K562 (cell line): ENCODE measurements at regions not wholly inside any gene's neighbourhood (a gene's known extent, or its start where the extent isn't known, plus 50 kb on each side); places are given as distances from the start of the nearest gene placed in this dataset.

Experiments
- HDAC2 ChIP-seq: fragments of 450-650 bp; IDR thresholded peaks from 2 replicates; pipeline ENCODE4 v1.6.1; 2016; ENCODE audit warnings: mild to moderate bottlenecking
- KAT8 ChIP-seq: fragments of 450-650 bp; IDR thresholded peaks from 2 replicates; pipeline ENCODE4 v1.6.1; 2016; ENCODE audit warnings: low read depth, mild to moderate bottlenecking
- KDM1A ChIP-seq, 2 experiments: fragments of 450-650 bp; IDR thresholded peaks; 2 replicates each; pipeline ENCODE4 v1.6.1; 2016; ENCODE audit warnings: mild to moderate bottlenecking in 2 of 2
- PTBP1 ChIP-seq: fragments of 200-400 bp; formaldehyde crosslinking; IDR thresholded peaks from 2 replicates; pipeline ENCODE4 v1.6.1; 2017; ENCODE audit warnings: low read depth, low read length
- RAD21 ChIP-seq, 2 experiments: fragments of 250-450 bp in 1 of 2; fragments of 450-650 bp in 1 of 2; sonication (Bioruptor Pico) in 1 of 2; formaldehyde crosslinking in 1 of 2; IDR thresholded peaks in 1 of 2; conservative IDR thresholded peaks in 1 of 2; 2 replicates each; pipeline versions ENCODE4 v1.4.0 to v1.8.0; 2020 to 2022; ENCODE audit warnings: mild to moderate bottlenecking in 2 of 2, moderate library complexity in 1 of 2
- SNIP1 ChIP-seq: fragments of 450-650 bp; IDR thresholded peaks from 2 replicates; pipeline ENCODE4 v1.7.1; 2017; ENCODE audit warnings: low read depth, mild to moderate bottlenecking
- ZNF408 ChIP-seq: fragments of 250-450 bp; sonication (Bioruptor Pico); IDR thresholded peaks from 2 replicates; pipeline ENCODE4 v1.4.0; 2020; ENCODE audit warnings: low read depth, mild to moderate bottlenecking, moderate library complexity
- ZNF668 ChIP-seq: fragments of 250-450 bp; sonication (Bioruptor Pico); IDR thresholded peaks from 2 replicates; pipeline ENCODE4 v1.8.0; 2022; ENCODE audit warnings: mild to moderate bottlenecking, inconsistent platforms
- ZNF778 ChIP-seq: fragments of 450-650 bp; formaldehyde crosslinking; IDR thresholded peaks from 2 replicates; pipeline ENCODE4 v1.4.0; 2020; ENCODE audit warnings: mild to moderate bottlenecking, moderate library complexity
- TF ChIP-seq, protein P1 (sequence below): sonication (generic); formaldehyde crosslinking; IDR thresholded peaks from 2 replicates; pipeline ENCODE4 v1.4.0; 2020; ENCODE audit warnings: mild to moderate bottlenecking, missing genetic modification reagents
- TF ChIP-seq, protein P2 (sequence below): sonication (generic); formaldehyde crosslinking; IDR thresholded peaks from 2 replicates; pipeline ENCODE4 v1.8.1; 2022; ENCODE audit warnings: missing genetic modification reagents
- TF ChIP-seq, protein P3 (sequence below): fragments of 450-650 bp; IDR thresholded peaks from 2 replicates; pipeline ENCODE4 v1.6.1; 2016; ENCODE audit warnings: antibody characterized with exemption
- TF ChIP-seq, protein P4 (sequence below): sonication (generic); formaldehyde crosslinking; IDR thresholded peaks from 2 replicates; pipeline ENCODE4 v1.8.0; 2022; ENCODE audit warnings: mild to moderate bottlenecking, low read depth, missing genetic modification reagents
- TF ChIP-seq, protein P5 (sequence below): IDR thresholded peaks from 2 replicates; pipeline ENCODE4 v1.6.1; 2014; ENCODE audit warnings: antibody characterized with exemption

DNA sequence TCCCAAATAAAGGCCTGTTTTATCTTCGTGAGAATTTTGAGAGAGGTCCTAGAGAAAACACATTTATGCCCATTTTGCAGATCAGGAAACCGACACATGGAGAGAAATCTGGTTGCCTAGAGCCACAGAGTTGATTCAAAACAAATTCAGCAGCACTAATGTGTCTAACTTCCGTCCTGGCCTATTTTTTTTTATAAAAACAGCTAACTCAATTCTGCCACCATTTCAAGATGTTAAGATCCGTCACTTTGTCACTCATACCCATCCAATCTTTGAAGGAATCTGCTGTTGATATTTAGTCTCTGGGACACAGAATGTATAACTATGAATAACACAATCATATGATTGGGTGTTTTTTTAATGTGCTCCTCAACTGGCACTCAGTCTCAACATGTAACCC is 611.1 kb upstream of the ARID1B start:
- TF ChIP-seq SNIP1, result no peak
- no peak for TF ChIP-seq ZNF668 (CRISPR knock-in tag)
- TF ChIP-seq, protein P1, sequence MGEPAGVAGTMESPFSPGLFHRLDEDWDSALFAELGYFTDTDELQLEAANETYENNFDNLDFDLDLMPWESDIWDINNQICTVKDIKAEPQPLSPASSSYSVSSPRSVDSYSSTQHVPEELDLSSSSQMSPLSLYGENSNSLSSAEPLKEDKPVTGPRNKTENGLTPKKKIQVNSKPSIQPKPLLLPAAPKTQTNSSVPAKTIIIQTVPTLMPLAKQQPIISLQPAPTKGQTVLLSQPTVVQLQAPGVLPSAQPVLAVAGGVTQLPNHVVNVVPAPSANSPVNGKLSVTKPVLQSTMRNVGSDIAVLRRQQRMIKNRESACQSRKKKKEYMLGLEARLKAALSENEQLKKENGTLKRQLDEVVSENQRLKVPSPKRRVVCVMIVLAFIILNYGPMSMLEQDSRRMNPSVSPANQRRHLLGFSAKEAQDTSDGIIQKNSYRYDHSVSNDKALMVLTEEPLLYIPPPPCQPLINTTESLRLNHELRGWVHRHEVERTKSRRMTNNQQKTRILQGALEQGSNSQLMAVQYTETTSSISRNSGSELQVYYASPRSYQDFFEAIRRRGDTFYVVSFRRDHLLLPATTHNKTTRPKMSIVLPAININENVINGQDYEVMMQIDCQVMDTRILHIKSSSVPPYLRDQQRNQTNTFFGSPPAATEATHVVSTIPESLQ (CRISPR knock-in tag), result no peak
- TF ChIP-seq, protein P2, sequence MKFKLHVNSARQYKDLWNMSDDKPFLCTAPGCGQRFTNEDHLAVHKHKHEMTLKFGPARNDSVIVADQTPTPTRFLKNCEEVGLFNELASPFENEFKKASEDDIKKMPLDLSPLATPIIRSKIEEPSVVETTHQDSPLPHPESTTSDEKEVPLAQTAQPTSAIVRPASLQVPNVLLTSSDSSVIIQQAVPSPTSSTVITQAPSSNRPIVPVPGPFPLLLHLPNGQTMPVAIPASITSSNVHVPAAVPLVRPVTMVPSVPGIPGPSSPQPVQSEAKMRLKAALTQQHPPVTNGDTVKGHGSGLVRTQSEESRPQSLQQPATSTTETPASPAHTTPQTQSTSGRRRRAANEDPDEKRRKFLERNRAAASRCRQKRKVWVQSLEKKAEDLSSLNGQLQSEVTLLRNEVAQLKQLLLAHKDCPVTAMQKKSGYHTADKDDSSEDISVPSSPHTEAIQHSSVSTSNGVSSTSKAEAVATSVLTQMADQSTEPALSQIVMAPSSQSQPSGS (CRISPR knock-in tag), result no peak
- TF ChIP-seq, protein P3, sequence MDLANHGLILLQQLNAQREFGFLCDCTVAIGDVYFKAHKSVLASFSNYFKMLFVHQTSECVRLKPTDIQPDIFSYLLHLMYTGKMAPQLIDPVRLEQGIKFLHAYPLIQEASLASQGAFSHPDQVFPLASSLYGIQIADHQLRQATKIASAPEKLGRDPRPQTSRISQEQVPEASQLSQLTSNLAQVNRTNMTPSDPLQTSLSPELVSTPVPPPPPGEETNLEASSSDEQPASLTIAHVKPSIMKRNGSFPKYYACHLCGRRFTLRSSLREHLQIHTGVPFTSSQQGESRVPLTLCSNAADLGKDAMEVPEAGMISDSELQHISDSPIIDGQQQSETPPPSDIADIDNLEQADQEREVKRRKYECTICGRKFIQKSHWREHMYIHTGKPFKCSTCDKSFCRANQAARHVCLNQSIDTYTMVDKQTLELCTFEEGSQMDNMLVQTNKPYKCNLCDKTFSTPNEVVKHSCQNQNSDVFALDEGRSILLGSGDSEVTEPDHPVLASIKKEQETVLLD, result no peak
- TF ChIP-seq PTBP1, result no peak
- TF ChIP-seq ZNF778 (CRISPR knock-in tag), result no peak
- TF ChIP-seq ZNF408, result no peak
- TF ChIP-seq HDAC2, result no peak
- TF ChIP-seq, protein P4, sequence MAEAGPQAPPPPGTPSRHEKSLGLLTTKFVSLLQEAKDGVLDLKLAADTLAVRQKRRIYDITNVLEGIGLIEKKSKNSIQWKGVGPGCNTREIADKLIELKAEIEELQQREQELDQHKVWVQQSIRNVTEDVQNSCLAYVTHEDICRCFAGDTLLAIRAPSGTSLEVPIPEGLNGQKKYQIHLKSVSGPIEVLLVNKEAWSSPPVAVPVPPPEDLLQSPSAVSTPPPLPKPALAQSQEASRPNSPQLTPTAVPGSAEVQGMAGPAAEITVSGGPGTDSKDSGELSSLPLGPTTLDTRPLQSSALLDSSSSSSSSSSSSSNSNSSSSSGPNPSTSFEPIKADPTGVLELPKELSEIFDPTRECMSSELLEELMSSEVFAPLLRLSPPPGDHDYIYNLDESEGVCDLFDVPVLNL (CRISPR knock-in tag), result no peak
- no peak for TF ChIP-seq KAT8
- TF ChIP-seq, protein P5, sequence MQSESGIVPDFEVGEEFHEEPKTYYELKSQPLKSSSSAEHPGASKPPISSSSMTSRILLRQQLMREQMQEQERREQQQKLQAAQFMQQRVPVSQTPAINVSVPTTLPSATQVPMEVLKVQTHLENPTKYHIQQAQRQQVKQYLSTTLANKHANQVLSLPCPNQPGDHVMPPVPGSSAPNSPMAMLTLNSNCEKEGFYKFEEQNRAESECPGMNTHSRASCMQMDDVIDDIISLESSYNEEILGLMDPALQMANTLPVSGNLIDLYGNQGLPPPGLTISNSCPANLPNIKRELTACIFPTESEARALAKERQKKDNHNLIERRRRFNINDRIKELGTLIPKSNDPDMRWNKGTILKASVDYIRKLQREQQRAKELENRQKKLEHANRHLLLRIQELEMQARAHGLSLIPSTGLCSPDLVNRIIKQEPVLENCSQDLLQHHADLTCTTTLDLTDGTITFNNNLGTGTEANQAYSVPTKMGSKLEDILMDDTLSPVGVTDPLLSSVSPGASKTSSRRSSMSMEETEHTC, result no peak
- no peak for TF ChIP-seq RAD21 (CRISPR knock-in tag; conservative IDR thresholded peaks at IDR 0.05 in 1 of 2, IDR thresholded peaks at IDR 0.05 in 1 of 2)
- no peak for TF ChIP-seq KDM1A (IDR thresholded peaks at IDR 0.05)
